SK-N-SH (cell line): ENCODE measurements at regions not wholly inside any gene's neighbourhood (a gene's known extent, or its start where the extent isn't known, plus 50 kb on each side); places are given as distances from the start of the nearest gene placed in this dataset.

Experiments used
- small RNA-seq, 7 experiments: library from RNA; depleted of rRNA; stranded (forward); fragments of <200 nt; gene quantifications; one replicate each; pipeline ENCODE3, GENCODE V24; 2012

Small RNA genes lying in the stretch of these regions (small RNA-seq; reads per million reads assigned to genes)
- 0 reads per million in 7 experiments for gene AL365222.1
- gene RNU6-261P = 0 reads per million in 7 experiments
- gene RNU6-84P = 0 to 90.3 (median 0) reads per million in 7 experiments
